ENCODE measurements at regions not wholly inside any gene's neighbourhood (a gene's known extent, or its start where the extent isn't known, plus 50 kb on each side); places are given as distances from the start of the nearest gene placed in this dataset.
"Not testable (repeated sequence)": the region's sequence is repeated elsewhere in the genome, so short reads cannot be mapped to it uniquely, and the experiment has no call there.

GRCh38 chr3:59503441-59503840, 453.6 kb upstream of the CFAP20DC start:
- Histone ChIP-seq H3K4me3 (no peak overlapping the region), H3K4me1 (no peaks in the 10 kb centered on the region), H3K27ac (replicated peaks in 1 of 4) (no peak overlapping the region), H3K36me3 (no peaks in the 10 kb centered on the region), H3K27me3 (no peaks in the 10 kb centered on the region), H3K9me3 (no peaks in the 10 kb centered on the region)
- 94% methylated on average over 3 of the region's 3 CpGs for WGBS
- intact Hi-C loops (cut with DNase I): no loop called here
- no peak for DNase-seq (ENCODE audit: extremely low spot score)
- TF ChIP-seq, protein P1, sequence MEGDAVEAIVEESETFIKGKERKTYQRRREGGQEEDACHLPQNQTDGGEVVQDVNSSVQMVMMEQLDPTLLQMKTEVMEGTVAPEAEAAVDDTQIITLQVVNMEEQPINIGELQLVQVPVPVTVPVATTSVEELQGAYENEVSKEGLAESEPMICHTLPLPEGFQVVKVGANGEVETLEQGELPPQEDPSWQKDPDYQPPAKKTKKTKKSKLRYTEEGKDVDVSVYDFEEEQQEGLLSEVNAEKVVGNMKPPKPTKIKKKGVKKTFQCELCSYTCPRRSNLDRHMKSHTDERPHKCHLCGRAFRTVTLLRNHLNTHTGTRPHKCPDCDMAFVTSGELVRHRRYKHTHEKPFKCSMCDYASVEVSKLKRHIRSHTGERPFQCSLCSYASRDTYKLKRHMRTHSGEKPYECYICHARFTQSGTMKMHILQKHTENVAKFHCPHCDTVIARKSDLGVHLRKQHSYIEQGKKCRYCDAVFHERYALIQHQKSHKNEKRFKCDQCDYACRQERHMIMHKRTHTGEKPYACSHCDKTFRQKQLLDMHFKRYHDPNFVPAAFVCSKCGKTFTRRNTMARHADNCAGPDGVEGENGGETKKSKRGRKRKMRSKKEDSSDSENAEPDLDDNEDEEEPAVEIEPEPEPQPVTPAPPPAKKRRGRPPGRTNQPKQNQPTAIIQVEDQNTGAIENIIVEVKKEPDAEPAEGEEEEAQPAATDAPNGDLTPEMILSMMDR (IDR thresholded peaks at IDR 0.05): no peak
- TF ChIP-seq POLR2A (IDR thresholded peaks at IDR 0.05; ENCODE audit: low read depth): no peak
- no peak for TF ChIP-seq EP300 (IDR thresholded peaks at IDR 0.05)
- no peak for TF ChIP-seq POLR2AphosphoS5 (IDR thresholded peaks at IDR 0.05)

- H3K27me3 ChIP-seq: no peaks in the 10 kb centered on the region
- H3K4me3 ChIP-seq: no peak overlapping the region
- no peaks in the 10 kb centered on the region for H3K36me3 ChIP-seq
- no peaks in the 10 kb centered on the region for H3K4me1 ChIP-seq
- intact Hi-C loops (cut with DNase I): no loop called here
- no peak overlapping the region for H3K27ac ChIP-seq (replicated peaks in 1 of 4)
- no peaks in the 10 kb centered on the region for H3K9me3 ChIP-seq
- WGBS: 67% methylated on average over 4 of the region's 4 CpGs
- no peak for DNase-seq (ENCODE audit: extremely low spot score)
- TF ChIP-seq, protein P1 (IDR thresholded peaks at IDR 0.05): no peak
- TF ChIP-seq POLR2AphosphoS5 (IDR thresholded peaks at IDR 0.05): no peak
- TF ChIP-seq EP300 (IDR thresholded peaks at IDR 0.05): no peak
- TF ChIP-seq POLR2A (IDR thresholded peaks at IDR 0.05; ENCODE audit: low read depth): no peak
Measured at GRCh38 chr3:59502806-59503205, 453.0 kb upstream of the CFAP20DC start.

- no peaks in the 10 kb centered on the region for H3K4me1 ChIP-seq
- TF ChIP-seq, protein P1 (IDR thresholded peaks at IDR 0.05): no peak
- TF ChIP-seq POLR2A (IDR thresholded peaks at IDR 0.05; ENCODE audit: low read depth) (no peak), EP300 (IDR thresholded peaks at IDR 0.05) (no peak), POLR2AphosphoS5 (IDR thresholded peaks at IDR 0.05) (no peak)
- no peaks in the 10 kb centered on the region for H3K36me3 ChIP-seq
- no peaks in the 10 kb centered on the region for H3K27me3 ChIP-seq
- no peaks in the 10 kb centered on the region for H3K9me3 ChIP-seq
- 90% methylated on average over 4 of the region's 4 CpGs for WGBS
- no peak for DNase-seq (ENCODE audit: extremely low spot score)
- intact Hi-C loops (cut with DNase I): no loop called here
- no peak overlapping the region for H3K4me3 ChIP-seq
- no peak overlapping the region for H3K27ac ChIP-seq (replicated peaks in 1 of 4)
Measured at GRCh38 chr3:59499954-59500353, 450.1 kb upstream of the CFAP20DC start.

GRCh38 chr3:59499000-59499399, 449.2 kb upstream of the CFAP20DC start:
- Histone ChIP-seq H3K27ac (replicated peaks in 1 of 4) (no peak overlapping the region), H3K36me3 (no peaks in the 10 kb centered on the region), H3K4me1 (no peaks in the 10 kb centered on the region), H3K27me3 (no peaks in the 10 kb centered on the region), H3K9me3 (no peaks in the 10 kb centered on the region), H3K4me3 (no peak overlapping the region)
- TF ChIP-seq POLR2AphosphoS5 (IDR thresholded peaks at IDR 0.05) (no peak), EP300 (IDR thresholded peaks at IDR 0.05) (no peak), POLR2A (IDR thresholded peaks at IDR 0.05; ENCODE audit: low read depth) (no peak)
- TF ChIP-seq, protein P1 (IDR thresholded peaks at IDR 0.05): no peak
- intact Hi-C loops (cut with DNase I): no loop called here
- WGBS: 90% methylated on average over 15 of the region's 15 CpGs
- DNase-seq (ENCODE audit: extremely low spot score): no peak

GRCh38 chr3:59496250-59496649, 446.4 kb upstream of the CFAP20DC start:
- Histone ChIP-seq H3K9me3 (no peaks in the 10 kb centered on the region), H3K27me3 (no peaks in the 10 kb centered on the region), H3K27ac (replicated peaks in 1 of 4) (no peak overlapping the region), H3K36me3 (no peaks in the 10 kb centered on the region), H3K4me1 (no peaks in the 10 kb centered on the region), H3K4me3 (no peak overlapping the region)
- DNase-seq (ENCODE audit: extremely low spot score): no peak
- 90% methylated on average over 5 of the region's 5 CpGs for WGBS
- TF ChIP-seq POLR2AphosphoS5 (IDR thresholded peaks at IDR 0.05) (no peak), EP300 (IDR thresholded peaks at IDR 0.05) (no peak), POLR2A (IDR thresholded peaks at IDR 0.05; ENCODE audit: low read depth) (no peak)
- TF ChIP-seq, protein P1 (IDR thresholded peaks at IDR 0.05): no peak
- intact Hi-C loops (cut with DNase I): no loop called here

- H3K27ac ChIP-seq (replicated peaks in 1 of 4); H3K27me3 ChIP-seq; H3K4me1 ChIP-seq; intact Hi-C loops (cut with DNase I); H3K9me3 ChIP-seq; DNase-seq (ENCODE audit: extremely low spot score); H3K36me3 ChIP-seq; H3K4me3 ChIP-seq: not testable (repeated sequence)
- 88% methylated on average over 1 of the region's 1 CpG for WGBS
Measured at GRCh38 chr3:59494969-59495368, 445.1 kb upstream of the CFAP20DC start.
